A549 (cell line): ENCODE measurements at regions not wholly inside any gene's neighbourhood (a gene's known extent, or its start where the extent isn't known, plus 50 kb on each side); places are given as distances from the start of the nearest gene placed in this dataset.

Experiments
- ATAC-seq, 2 experiments: fragments of 200-7000 bp in 1 of 2; fragments of >200 bp in 1 of 2; cut with Nextera tagmentation in 1 of 2; cut with Tn5 transposase in 1 of 2; 3 replicates each; pipeline versions ENCODE4 v1.8.0 to v1.9.1; 2018 to 2020; ENCODE audit warnings: mild to moderate bottlenecking in 1 of 2, moderate library complexity in 1 of 2
- CTCF ChIA-PET: fragments of 300-600 bp; sonication (Branson Sonifier 250); formaldehyde crosslinking; extraction: SDS; loops from one replicate; lab custom pipeline; 2021; ENCODE audit warnings: antibody characterized with exemption, inconsistent platforms; lab: Yijun Ruan, JAX
- POLR2A ChIA-PET: fragments of 350-600 bp; formaldehyde crosslinking; extraction: SDS; loops from one replicate; lab custom pipeline; 2021; ENCODE audit warnings: antibody characterized with exemption, inconsistent platforms; lab: Yijun Ruan, JAX
- DNase-seq, 2 experiments: peaks; one replicate each; pipeline versions ENCODE4 v3.0.0 to v3.0.0-alpha.2; 2011 to 2016; ENCODE audit warnings: low read depth in 1 of 2, low spot score in 1 of 2
- FAIRE-seq: peaks from 2 replicates; lab custom pipeline; 2011; peaks lifted over from hg19 to GRCh38; lab: Jason Lieb, UNC
- H3K27ac ChIP-seq, 2 experiments: fragments of >200 bp; sonication (Bioruptor Twin); formaldehyde crosslinking; 3 replicates each; pipeline ENCODE4 v1.5.1; 2016 to 2017
- H3K4me1 ChIP-seq: fragments of >200 bp; sonication (Bioruptor Twin); formaldehyde crosslinking; 3 replicates; pipeline ENCODE4 v1.6.1; 2016
- H3K4me2 ChIP-seq: fragments of >200 bp; sonication (Bioruptor Twin); formaldehyde crosslinking; 3 replicates; pipeline ENCODE4 v1.6.1; 2016
- H3K4me3 ChIP-seq: fragments of >200 bp; sonication (Bioruptor Twin); formaldehyde crosslinking; 3 replicates; pipeline ENCODE4 v1.5.1; 2016
- H3K9me3 ChIP-seq: fragments of >200 bp; sonication (Bioruptor Twin); formaldehyde crosslinking; 3 replicates; pipeline ENCODE4 v1.6.1; 2016
- BHLHE40 ChIP-seq: IDR thresholded peaks from 2 replicates; pipeline ENCODE4 v1.6.1; 2012; ENCODE audit warnings: low read depth, low read length, inconsistent platforms
- CBX2 ChIP-seq: fragments of 200-600 bp; sonication (generic); IDR thresholded peaks from 2 replicates; pipeline ENCODE4 v1.6.1; 2016; ENCODE audit warnings: low read depth, mild to moderate bottlenecking, borderline replicate concordance
- CBX8 ChIP-seq: fragments of 200-600 bp; sonication (generic); IDR thresholded peaks from 2 replicates; pipeline ENCODE4 v1.6.1; 2016
- CTCF ChIP-seq: fragments of >200 bp; sonication (Bioruptor Twin); formaldehyde crosslinking; IDR thresholded peaks from 3 replicates; pipeline ENCODE4 v1.5.1; 2016
- EHF ChIP-seq: fragments of 250-450 bp; sonication (Bioruptor Pico); IDR thresholded peaks from 2 replicates; pipeline ENCODE4 v1.5.0; 2020; ENCODE audit warnings: mild to moderate bottlenecking
- EHMT2 ChIP-seq: fragments of 200-600 bp; sonication (generic); IDR thresholded peaks from 2 replicates; pipeline ENCODE4 v1.6.1; 2016; ENCODE audit warnings: antibody characterized with exemption, low read depth, mild to moderate bottlenecking, moderate library complexity
- ESRRA ChIP-seq: fragments of 150-350 bp; IDR thresholded peaks from 2 replicates; pipeline ENCODE4 v1.6.1; 2014; ENCODE audit warnings: mild to moderate bottlenecking, low read length, borderline replicate concordance
- FOSB ChIP-seq: fragments of 250-450 bp; sonication (Bioruptor Pico); IDR thresholded peaks from 2 replicates; pipeline ENCODE4 v1.5.0; 2020; ENCODE audit warnings: mild to moderate bottlenecking, moderate library complexity
- FOXS1 ChIP-seq: fragments of 250-450 bp; sonication (Bioruptor Pico); IDR thresholded peaks from 2 replicates; pipeline ENCODE4 v1.5.0; 2020; ENCODE audit warnings: mild to moderate bottlenecking, moderate library complexity
- HEYL ChIP-seq: fragments of 250-450 bp; sonication (Bioruptor Pico); IDR thresholded peaks from 2 replicates; pipeline ENCODE4 v1.8.0; 2021; ENCODE audit warnings: mild to moderate bottlenecking, moderate library complexity
- HOXA7 ChIP-seq: fragments of 250-450 bp; sonication (Bioruptor Pico); IDR thresholded peaks from 2 replicates; pipeline ENCODE4 v1.5.0; 2020; ENCODE audit warnings: mild to moderate bottlenecking, moderate library complexity
- JUN ChIP-seq, 2 experiments: fragments of >200 bp; sonication (Bioruptor Twin); formaldehyde crosslinking; IDR thresholded peaks; 2 replicates in 1 of 2; 3 replicates in 1 of 2; pipeline ENCODE4 v1.6.1; 2016 to 2017
- JUNB ChIP-seq: fragments of >200 bp; sonication (Bioruptor Twin); formaldehyde crosslinking; IDR thresholded peaks from 2 replicates; pipeline ENCODE4 v1.6.1; 2016
- KDM5A ChIP-seq: fragments of 200-600 bp; sonication (generic); IDR thresholded peaks from 2 replicates; pipeline ENCODE4 v1.6.1; 2016; ENCODE audit warnings: antibody characterized with exemption, mild to moderate bottlenecking
- MAZ ChIP-seq: fragments of 150-350 bp; IDR thresholded peaks from 2 replicates; pipeline ENCODE4 v1.6.1; 2014; ENCODE audit warnings: antibody characterized with exemption, low read depth, low read length, borderline replicate concordance
- MYC ChIP-seq: IDR thresholded peaks from 2 replicates; pipeline ENCODE4 v1.6.1; 2012; ENCODE audit warnings: mild to moderate bottlenecking, inconsistent platforms, low read length, improper control_type of control experiment, borderline replicate concordance
- NFE2L2 ChIP-seq: fragments of 150-350 bp; conservative IDR thresholded peaks from 2 replicates; pipeline ENCODE4 v1.6.1; 2014; ENCODE audit warnings: low read length
- PHF8 ChIP-seq: fragments of 200-600 bp; sonication (generic); IDR thresholded peaks from 2 replicates; pipeline ENCODE4 v1.6.1; 2016; ENCODE audit warnings: low read depth, mild to moderate bottlenecking, antibody characterized with exemption, moderate library complexity, borderline replicate concordance
- RARB ChIP-seq: fragments of 250-450 bp; sonication (Bioruptor Pico); IDR thresholded peaks from 2 replicates; pipeline ENCODE4 v1.8.0; 2021; ENCODE audit warnings: mild to moderate bottlenecking, moderate library complexity
- SREBF2 ChIP-seq: fragments of 450-650 bp; IDR thresholded peaks from 2 replicates; pipeline ENCODE4 v1.6.1; 2014; ENCODE audit warnings: mild to moderate bottlenecking, moderate library complexity
- TFCP2L1 ChIP-seq: fragments of 250-450 bp; sonication (Bioruptor Pico); IDR thresholded peaks from 2 replicates; pipeline ENCODE4 v1.5.0; 2021; ENCODE audit warnings: mild to moderate bottlenecking
- TP53 ChIP-seq: fragments of 250-450 bp; sonication (Bioruptor Pico); IDR thresholded peaks from 2 replicates; pipeline ENCODE4 v1.5.0; 2021; ENCODE audit warnings: mild to moderate bottlenecking, moderate library complexity
- ZC3H11A ChIP-seq: fragments of 450-650 bp; IDR thresholded peaks from 2 replicates; pipeline ENCODE4 v1.6.1; 2014; ENCODE audit warnings: antibody characterized with exemption, mild to moderate bottlenecking
- ZFP36 ChIP-seq: fragments of 450-650 bp; IDR thresholded peaks from 2 replicates; pipeline ENCODE4 v1.6.1; 2014; ENCODE audit warnings: borderline replicate concordance; ENCODE audit not compliant: partially characterized antibody
- ZNF302 ChIP-seq: fragments of 250-450 bp; sonication (Bioruptor Pico); IDR thresholded peaks from 2 replicates; pipeline ENCODE4 v1.9.0; 2021; ENCODE audit warnings: inconsistent platforms, mild to moderate bottlenecking, moderate library complexity
- WGBS: methylation state at CpG from one replicate; pipeline ENCODE4 v1.1.6; 2017; ENCODE audit errors: missing lambda C conversion rate; 5-methylcytosine and 5-hydroxymethylcytosine counted together
- TF ChIP-seq, protein P1 (sequence below): IDR thresholded peaks from 2 replicates; pipeline ENCODE4 v1.6.1; 2012; ENCODE audit warnings: low read depth, borderline replicate concordance
- TF ChIP-seq, protein P2 (sequence below): IDR thresholded peaks from 2 replicates; pipeline ENCODE4 v1.6.1; 2012

DNA sequence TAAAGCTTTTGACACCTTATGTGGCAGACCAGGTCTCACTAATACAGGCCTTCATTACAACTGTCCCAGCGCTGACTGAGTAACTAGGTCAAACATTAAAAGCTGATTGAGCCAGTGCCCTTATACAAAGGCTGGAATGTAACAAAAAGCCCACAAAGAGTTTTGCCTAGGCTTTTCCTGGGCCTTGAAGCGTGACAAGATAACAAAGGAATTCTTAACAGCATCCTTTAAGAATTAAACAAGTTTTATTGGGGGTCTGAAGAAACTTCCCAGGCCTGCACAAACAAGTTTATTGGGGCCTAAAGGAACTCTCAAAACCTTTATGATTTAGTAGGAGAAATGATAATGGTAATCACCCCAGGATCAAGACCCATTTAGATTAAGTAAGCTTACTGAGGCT is 267.6 kb upstream of the FAM83B start:
- Histone ChIP-seq H3K27ac (no peak overlapping the region), H3K9me3 (no peaks in the 10 kb centered on the region), H3K4me3 (no peak overlapping the region), H3K4me2 (no peak overlapping the region)
- CTCF ChIA-PET, result no interaction called here
- DNase-seq, result no peak
- no peak for TF ChIP-seq CBX2
- TF ChIP-seq JUNB, result no peak
- TF ChIP-seq PHF8, result no peak
- no peak for TF ChIP-seq HOXA7 (CRISPR knock-in tag)
- no peak for TF ChIP-seq ZFP36
- TF ChIP-seq, protein P1, sequence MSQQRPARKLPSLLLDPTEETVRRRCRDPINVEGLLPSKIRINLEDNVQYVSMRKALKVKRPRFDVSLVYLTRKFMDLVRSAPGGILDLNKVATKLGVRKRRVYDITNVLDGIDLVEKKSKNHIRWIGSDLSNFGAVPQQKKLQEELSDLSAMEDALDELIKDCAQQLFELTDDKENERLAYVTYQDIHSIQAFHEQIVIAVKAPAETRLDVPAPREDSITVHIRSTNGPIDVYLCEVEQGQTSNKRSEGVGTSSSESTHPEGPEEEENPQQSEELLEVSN, result no peak
- TF ChIP-seq TP53, result no peak
- no peak for TF ChIP-seq MAZ
- TF ChIP-seq ZC3H11A, result no peak
- no peak for TF ChIP-seq EHMT2
- TF ChIP-seq BHLHE40, result no peak
- no peak for TF ChIP-seq CTCF
- no peak for TF ChIP-seq MYC
- TF ChIP-seq EHF (CRISPR knock-in tag), result no peak
- TF ChIP-seq SREBF2, result no peak
- TF ChIP-seq TFCP2L1 (CRISPR knock-in tag), result no peak
- TF ChIP-seq ZNF302 (CRISPR knock-in tag), result no peak
- no peak for TF ChIP-seq KDM5A
- no peak for TF ChIP-seq CBX8
- TF ChIP-seq, all 56 proteins: peak for 0
- ATAC-seq (no peak), FAIRE-seq (no peak)
- H3K4me1 ChIP-seq, result no peaks in the 10 kb centered on the region
- 72% methylated on average over 2 of the region's 2 CpGs for WGBS
- POLR2A ChIA-PET, result no interaction called here

- no peak for ATAC-seq
- H3K4me1 ChIP-seq, result no peaks in the 10 kb centered on the region
- DNase-seq, result no peak
- TF ChIP-seq ESRRA, result no peak
- TF ChIP-seq JUN (IDR thresholded peaks at IDR 0.05), result no peak
- no peak for TF ChIP-seq ZFP36
- no peak for TF ChIP-seq RARB (CRISPR knock-in tag)
- TF ChIP-seq HOXA7 (CRISPR knock-in tag), result no peak
- TF ChIP-seq CBX8, result no peak
- no peak for TF ChIP-seq FOXS1 (CRISPR knock-in tag)
- TF ChIP-seq NFE2L2, result no peak
- no peak for TF ChIP-seq HEYL
- TF ChIP-seq, protein P2, sequence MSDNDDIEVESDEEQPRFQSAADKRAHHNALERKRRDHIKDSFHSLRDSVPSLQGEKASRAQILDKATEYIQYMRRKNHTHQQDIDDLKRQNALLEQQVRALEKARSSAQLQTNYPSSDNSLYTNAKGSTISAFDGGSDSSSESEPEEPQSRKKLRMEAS, result no peak
- TF ChIP-seq FOSB (CRISPR knock-in tag), result no peak
- TF ChIP-seq, all 56 proteins: peak for 0
- Histone ChIP-seq H3K9me3 (no peaks in the 10 kb centered on the region), H3K4me2 (no peak overlapping the region), H3K27ac (no peak overlapping the region), H3K4me3 (no peak overlapping the region)
- ChIA-PET POLR2A (no interaction called here), CTCF (no interaction called here)
- no peak for FAIRE-seq
Observed at GRCh38 chr6:54586251-54586650, 260.3 kb upstream of the FAM83B start.
